T1000 (cell line): ENCODE measurements at regions not wholly inside any gene's neighbourhood (a gene's known extent, or its start where the extent isn't known, plus 50 kb on each side); places are given as distances from the start of the nearest gene placed in this dataset.
"Not testable (repeated sequence)": the region's sequence is repeated elsewhere in the genome, so short reads cannot be mapped to it uniquely, and the experiment has no call there.

Experiments
- DNase-seq: peaks from one replicate; lab custom pipeline; 2025; ENCODE audit warnings: mixed read lengths; lab: John Stamatoyannopoulos, UW

GRCh38 chr6:14478381-14479225, 361.0 kb downstream of the CD83 start:
- DNase-seq = no peak

- DNase-seq = not testable (repeated sequence)
Observed at GRCh38 chr6:14481946-14482345, 364.4 kb downstream of the CD83 start.

- no peak for DNase-seq
Observed at GRCh38 chr6:14487625-14488024, 370.1 kb downstream of the CD83 start.

DNA sequence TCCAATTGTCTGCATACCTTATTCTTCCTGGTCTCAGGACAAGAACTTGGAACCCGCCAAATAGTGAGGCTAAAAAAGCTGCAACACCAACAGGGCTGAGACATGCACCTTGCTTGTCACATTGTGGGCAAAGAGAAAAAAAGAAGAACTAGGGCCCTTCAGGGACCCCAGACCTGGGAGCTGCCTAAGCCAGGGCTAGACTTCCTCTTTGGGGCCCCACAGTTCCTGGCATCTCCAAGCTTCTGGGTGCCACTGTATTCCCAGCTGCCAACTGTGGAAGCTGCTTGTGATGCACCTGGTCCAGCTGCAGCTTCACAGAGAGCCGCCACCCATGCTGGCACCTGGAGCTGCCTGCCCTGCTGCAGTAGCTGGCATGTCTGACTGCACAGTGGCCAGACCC, 370.6 kb downstream of the CD83 start:
- no peak for DNase-seq

GRCh38 chr6:14489445-14489844, 371.9 kb downstream of the CD83 start:
- DNase-seq = no peak

DNA sequence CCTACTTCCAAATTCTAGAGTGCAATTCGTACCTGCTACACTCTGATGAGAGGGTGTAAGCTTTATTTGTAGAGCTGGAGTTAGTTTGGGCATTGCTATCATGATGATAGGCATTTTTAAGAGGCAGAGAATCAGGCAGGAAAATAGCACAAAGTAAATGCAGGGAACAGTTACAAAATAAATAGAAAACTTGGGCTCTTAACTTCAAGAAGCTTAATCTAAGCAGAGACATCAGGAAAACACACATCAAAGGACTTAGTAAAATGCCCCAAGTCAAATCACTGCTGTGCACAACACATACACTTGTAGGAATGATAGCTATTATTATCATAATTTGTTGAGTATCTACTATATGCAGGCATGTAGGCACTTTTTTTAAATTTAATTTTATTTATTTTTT, 381.2 kb downstream of the CD83 start:
- no peak for DNase-seq

- no peak for DNase-seq
Observed at GRCh38 chr6:14499309-14499708, 381.7 kb downstream of the CD83 start.

DNA sequence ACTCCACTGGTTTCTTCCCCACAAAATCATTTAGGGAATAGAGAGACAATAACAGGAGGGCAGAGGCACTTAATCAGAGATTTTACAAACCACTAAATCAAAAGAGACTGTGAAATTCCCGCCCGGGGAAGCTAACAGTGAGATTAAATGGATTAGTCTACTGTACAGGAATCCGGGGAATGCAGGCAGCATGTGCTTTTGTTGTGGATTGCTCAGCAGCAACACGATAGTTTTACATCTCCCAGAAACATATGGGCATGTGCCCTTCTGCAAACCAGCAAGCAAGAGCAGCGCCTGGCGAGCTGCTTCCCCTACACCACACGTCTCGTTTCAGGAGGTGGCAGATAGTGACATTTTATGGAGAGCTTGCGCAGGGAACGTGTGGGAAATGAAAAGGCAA, 382.3 kb downstream of the CD83 start:
- peak; percentile 9 for DNase-seq

DNA sequence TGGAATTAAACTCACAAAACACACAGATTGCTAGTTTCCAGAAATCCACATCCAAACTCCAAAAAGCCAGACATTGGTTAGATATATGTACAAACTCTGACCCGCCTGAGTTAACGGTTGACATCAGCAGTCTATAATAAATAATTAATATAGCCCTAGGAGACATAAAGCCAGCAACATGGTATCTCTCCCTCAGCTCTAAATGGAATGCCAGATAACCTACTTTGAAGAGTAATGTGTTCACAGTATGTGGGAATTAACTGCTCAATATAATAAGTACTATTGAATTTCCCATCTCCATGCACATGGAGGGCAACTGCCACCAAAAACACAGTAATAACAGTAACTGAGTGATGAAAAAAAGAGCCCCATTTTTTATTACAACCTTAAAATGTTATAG, 383.2 kb downstream of the CD83 start:
- DNase-seq = no peak

- no peak for DNase-seq
Observed at GRCh38 chr6:14501240-14501639, 383.7 kb downstream of the CD83 start.

GRCh38 chr6:14501914-14502313, 384.3 kb downstream of the CD83 start:
- no peak for DNase-seq

- DNase-seq = no peak
Observed at GRCh38 chr6:14502551-14502950, 385.0 kb downstream of the CD83 start.

- no peak for DNase-seq
Observed at GRCh38 chr6:14505401-14505800, 387.8 kb downstream of the CD83 start.

DNA sequence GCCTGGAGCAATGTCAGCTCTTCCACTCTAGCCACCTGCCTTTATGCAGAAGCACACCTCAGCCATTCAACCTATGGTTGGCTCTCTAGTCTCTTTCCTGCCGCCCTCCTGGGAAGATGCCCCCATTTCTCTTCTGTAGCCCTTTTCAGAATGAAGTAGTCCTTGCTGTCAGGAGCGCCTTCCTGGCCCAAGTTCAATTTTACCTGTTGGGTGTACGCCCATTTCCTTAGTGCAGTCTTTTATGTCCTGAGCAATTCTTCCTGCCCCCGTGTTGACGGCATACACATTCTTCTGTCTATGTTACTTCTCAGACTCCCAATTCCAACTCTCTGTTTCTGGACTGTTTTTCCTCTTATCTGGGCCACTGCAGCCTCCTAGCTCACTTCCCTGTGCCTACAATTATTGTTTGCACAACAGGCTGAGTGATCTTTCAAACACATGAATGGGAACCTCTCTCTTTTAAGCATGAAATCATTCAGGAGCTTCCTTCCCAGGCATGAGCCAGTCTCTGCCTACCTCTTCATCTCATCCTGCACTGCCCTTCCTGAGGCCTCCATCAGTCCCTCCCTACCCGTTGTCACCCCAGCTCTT, 389.2 kb downstream of the CD83 start:
- DNase-seq = no peak

- no peak for DNase-seq
Observed at GRCh38 chr6:14509120-14509519, 391.5 kb downstream of the CD83 start.

- DNase-seq = no peak
Observed at GRCh38 chr6:14510038-14510437, 392.5 kb downstream of the CD83 start.

GRCh38 chr6:14511061-14511586, 393.6 kb downstream of the CD83 start:
- DNase-seq = no peak

DNA sequence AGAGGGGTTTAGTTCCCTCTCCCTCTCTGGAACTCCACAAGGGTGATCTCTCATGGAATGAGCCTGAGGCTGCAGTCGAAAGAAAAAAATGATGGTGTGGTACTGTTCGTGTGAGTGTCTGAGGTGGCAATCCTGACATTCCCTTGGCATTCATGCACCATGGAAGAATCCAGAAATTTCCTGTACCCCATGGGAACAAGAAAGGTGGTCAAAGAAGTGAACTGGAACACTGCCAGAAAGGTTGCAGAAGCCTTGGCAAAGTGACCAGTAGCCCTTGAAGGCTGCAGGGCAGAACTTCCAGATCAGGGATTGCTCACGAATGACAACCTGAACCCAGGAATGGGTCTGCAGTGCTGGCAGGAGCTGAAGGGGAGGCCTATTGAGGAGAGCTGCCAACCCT, 394.7 kb downstream of the CD83 start:
- no peak for DNase-seq

DNA sequence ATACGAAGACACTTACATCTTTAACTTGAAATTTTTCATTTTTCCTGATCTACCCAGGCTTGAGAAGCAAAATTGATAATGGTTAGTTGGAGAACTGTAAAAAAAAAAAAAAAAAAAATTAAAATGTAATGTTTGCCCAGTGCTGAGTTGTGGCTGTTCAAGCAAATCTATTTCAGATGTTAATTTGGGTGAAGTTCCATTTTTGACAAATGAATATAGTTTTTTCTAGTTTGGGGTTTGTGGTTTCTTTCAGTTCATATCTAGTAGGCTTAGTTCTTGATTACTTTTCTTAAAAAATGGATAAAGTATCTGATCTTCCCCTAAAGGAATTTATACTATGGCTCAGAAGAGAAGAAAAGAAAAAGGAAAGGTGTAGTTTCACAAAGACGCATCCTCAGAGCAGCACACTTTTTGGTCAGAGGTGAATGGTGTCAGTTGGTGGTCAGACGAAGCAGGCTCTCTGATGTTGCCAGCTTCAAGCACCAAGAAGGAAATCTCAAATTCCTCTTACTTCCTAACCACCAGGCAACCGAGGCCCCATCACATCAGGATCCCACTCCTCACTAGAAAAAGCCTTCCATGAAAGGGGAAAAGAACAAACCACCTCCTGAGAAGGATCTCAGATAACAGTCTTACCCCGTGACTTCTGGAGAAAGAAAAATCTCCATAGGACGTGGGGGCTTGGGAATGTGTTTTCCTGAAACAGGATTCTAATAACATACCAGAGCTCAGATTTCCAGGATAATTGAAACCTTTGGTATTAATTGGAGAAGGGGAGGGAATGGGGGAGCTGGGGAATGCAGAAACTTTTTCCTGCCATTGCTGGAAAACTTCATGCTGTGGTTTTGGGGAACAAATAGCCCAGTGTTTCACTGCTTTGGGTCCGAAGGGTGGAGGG, 396.2 kb downstream of the CD83 start:
- no peak for DNase-seq

GRCh38 chr6:14516956-14517355, 399.4 kb downstream of the CD83 start:
- no peak for DNase-seq

- DNase-seq = no peak
Observed at GRCh38 chr6:14517516-14518105, 400.0 kb downstream of the CD83 start.
